MG63 (cell line): ENCODE measurements at regions not wholly inside any gene's neighbourhood (a gene's known extent, or its start where the extent isn't known, plus 50 kb on each side); places are given as distances from the start of the nearest gene placed in this dataset.

Source experiments
- DNase-seq: peaks from one replicate; pipeline ENCODE4 v3.0.0-alpha.2; 2020
- H3K27me3 ChIP-seq: fragments of 250-450 bp; sonication (Bioruptor Pico); 2 replicates; pipeline ENCODE4 v1.5.1; 2020; ENCODE audit warnings: mild to moderate bottlenecking, moderate library complexity
- H3K36me3 ChIP-seq: fragments of 250-450 bp; sonication (Bioruptor Pico); 2 replicates; pipeline ENCODE4 v1.5.1; 2020; ENCODE audit warnings: mild to moderate bottlenecking, moderate library complexity
- H3K4me3 ChIP-seq: fragments of 250-450 bp; sonication (Bioruptor Pico); 2 replicates; pipeline ENCODE4 v1.5.1; 2020; ENCODE audit warnings: mild to moderate bottlenecking, moderate library complexity
- H3K9me3 ChIP-seq: fragments of 250-450 bp; sonication (Bioruptor Pico); 2 replicates; pipeline ENCODE4 v1.5.1; 2020; ENCODE audit warnings: mild to moderate bottlenecking, moderate library complexity

GRCh38 chr6:112690497-112691202 is 343.5 kb downstream of the RFPL4B start:
- no peak for DNase-seq
- Histone ChIP-seq H3K36me3 (no peaks in the 10 kb centered on the region), H3K9me3 (no peaks in the 10 kb centered on the region), H3K27me3 (no peaks in the 10 kb centered on the region), H3K4me3 (no peak overlapping the region)

GRCh38 chr6:112691289-112691688 is 344.2 kb downstream of the RFPL4B start:
- H3K9me3 ChIP-seq: no peaks in the 10 kb centered on the region
- H3K4me3 ChIP-seq: no peak overlapping the region
- no peaks in the 10 kb centered on the region for H3K36me3 ChIP-seq
- no peaks in the 10 kb centered on the region for H3K27me3 ChIP-seq
- peak; percentile 81 for DNase-seq

GRCh38 chr6:112695001-112695400 is 347.9 kb downstream of the RFPL4B start:
- H3K27me3 ChIP-seq: no peaks in the 10 kb centered on the region
- no peak overlapping the region for H3K4me3 ChIP-seq
- no peaks in the 10 kb centered on the region for H3K36me3 ChIP-seq
- DNase-seq: peak; percentile 19
- H3K9me3 ChIP-seq: no peaks in the 10 kb centered on the region

GRCh38 chr6:112697265-112697664 is 350.1 kb downstream of the RFPL4B start:
- Histone ChIP-seq H3K36me3 (no peaks in the 10 kb centered on the region), H3K9me3 (no peaks in the 10 kb centered on the region), H3K27me3 (no peaks in the 10 kb centered on the region), H3K4me3 (no peak overlapping the region)
- DNase-seq: no peak

GRCh38 chr6:112701201-112701600 is 354.1 kb downstream of the RFPL4B start:
- Histone ChIP-seq H3K4me3 (no peak overlapping the region), H3K27me3 (no peaks in the 10 kb centered on the region), H3K9me3 (no peaks in the 10 kb centered on the region), H3K36me3 (no peaks in the 10 kb centered on the region)
- DNase-seq: peak; percentile 33

GRCh38 chr6:112710710-112711109 is 363.6 kb downstream of the RFPL4B start:
- Histone ChIP-seq H3K4me3 (no peak overlapping the region), H3K9me3 (no peaks in the 10 kb centered on the region; the same call in 1 of the 2 replicates), H3K27me3 (no peaks in the 10 kb centered on the region), H3K36me3 (no peaks in the 10 kb centered on the region)
- DNase-seq: no peak

GRCh38 chr6:112713402-112713801 is 366.3 kb downstream of the RFPL4B start:
- Histone ChIP-seq H3K4me3 (no peak overlapping the region), H3K9me3 (no peaks in the 10 kb centered on the region; the same call in 1 of the 2 replicates), H3K27me3 (no peaks in the 10 kb centered on the region), H3K36me3 (no peaks in the 10 kb centered on the region)
- no peak for DNase-seq

GRCh38 chr6:112717401-112717800 is 370.3 kb downstream of the RFPL4B start:
- Histone ChIP-seq H3K4me3 (no peak overlapping the region), H3K27me3 (no peaks in the 10 kb centered on the region)
- no peak for DNase-seq

GRCh38 chr6:112717856-112718255 is 370.7 kb downstream of the RFPL4B start:
- no peak for DNase-seq
- Histone ChIP-seq H3K36me3 (no peaks in the 10 kb centered on the region), H3K9me3 (no peaks in the 10 kb centered on the region), H3K27me3 (no peaks in the 10 kb centered on the region), H3K4me3 (no peak overlapping the region)

More at GRCh38 chr6:112717401-112717800, 370.3 kb downstream of the RFPL4B start:
- no peaks in the 10 kb centered on the region for H3K9me3 ChIP-seq
- no peaks in the 10 kb centered on the region for H3K36me3 ChIP-seq

- no peak overlapping the region for H3K4me3 ChIP-seq
- no peaks in the 10 kb centered on the region for H3K27me3 ChIP-seq
- no peaks in the 10 kb centered on the region for H3K36me3 ChIP-seq
- no peaks in the 10 kb centered on the region for H3K9me3 ChIP-seq
- no peak for DNase-seq
Measured at GRCh38 chr6:112725541-112726085, 378.5 kb downstream of the RFPL4B start.

GRCh38 chr6:112735129-112735528 is 388.0 kb downstream of the RFPL4B start:
- DNase-seq: no peak
- Histone ChIP-seq H3K27me3 (no peaks in the 10 kb centered on the region), H3K36me3 (no peaks in the 10 kb centered on the region), H3K4me3 (no peak overlapping the region), H3K9me3 (0 out of 2 replicates have a peak, but pooled peaks cover 3% of the 10 kb centered on the region)

- Histone ChIP-seq H3K36me3 (no peaks in the 10 kb centered on the region), H3K27me3 (no peaks in the 10 kb centered on the region), H3K9me3 (0 out of 2 replicates have a peak, but pooled peaks cover 4% of the 10 kb centered on the region), H3K4me3 (no peak overlapping the region)
- DNase-seq: no peak
Measured at GRCh38 chr6:112739766-112740165, 392.6 kb downstream of the RFPL4B start.

GRCh38 chr6:112743323-112743722 is 396.2 kb downstream of the RFPL4B start:
- H3K9me3 ChIP-seq: 0 out of 2 replicates have a peak, but pooled peaks cover 4% of the 10 kb centered on the region
- H3K4me3 ChIP-seq: no peak overlapping the region
- no peaks in the 10 kb centered on the region for H3K36me3 ChIP-seq
- no peak for DNase-seq
- H3K27me3 ChIP-seq: no peaks in the 10 kb centered on the region

- H3K27me3 ChIP-seq: no peaks in the 10 kb centered on the region
- H3K36me3 ChIP-seq: no peaks in the 10 kb centered on the region
- DNase-seq: no peak
- no peak overlapping the region for H3K4me3 ChIP-seq
- H3K9me3 ChIP-seq: 0 out of 2 replicates have a peak, but pooled peaks cover 3% of the 10 kb centered on the region
Measured at GRCh38 chr6:112744827-112745226, 397.7 kb downstream of the RFPL4B start.

GRCh38 chr6:112745765-112746164 is 398.6 kb downstream of the RFPL4B start:
- H3K27me3 ChIP-seq: no peaks in the 10 kb centered on the region
- 0 out of 2 replicates have a peak, but pooled peaks cover 2% of the 10 kb centered on the region for H3K9me3 ChIP-seq
- H3K4me3 ChIP-seq: no peak overlapping the region
- no peaks in the 10 kb centered on the region for H3K36me3 ChIP-seq
- no peak for DNase-seq

GRCh38 chr6:112749673-112750072 is 402.5 kb downstream of the RFPL4B start:
- H3K36me3 ChIP-seq: no peaks in the 10 kb centered on the region
- no peaks in the 10 kb centered on the region; the same call in none of the 2 replicates for H3K9me3 ChIP-seq
- H3K4me3 ChIP-seq: no peak overlapping the region
- DNase-seq: no peak
- no peaks in the 10 kb centered on the region for H3K27me3 ChIP-seq

- DNase-seq: no peak
- H3K9me3 ChIP-seq: no peaks in the 10 kb centered on the region; the same call in none of the 2 replicates
Measured at GRCh38 chr6:112752305-112752704, 405.2 kb downstream of the RFPL4B start.

GRCh38 chr6:112752791-112753190 is 405.7 kb downstream of the RFPL4B start:
- Histone ChIP-seq H3K27me3 (no peaks in the 10 kb centered on the region), H3K36me3 (no peaks in the 10 kb centered on the region), H3K4me3 (no peak overlapping the region), H3K9me3 (no peaks in the 10 kb centered on the region; the same call in none of the 2 replicates)
- no peak for DNase-seq

More at GRCh38 chr6:112752305-112752704, 405.2 kb downstream of the RFPL4B start:
- no peak overlapping the region for H3K4me3 ChIP-seq
- no peaks in the 10 kb centered on the region for H3K27me3 ChIP-seq
- no peaks in the 10 kb centered on the region for H3K36me3 ChIP-seq
